ENCODE measurements at regions not wholly inside any gene's neighbourhood (a gene's known extent, or its start where the extent isn't known, plus 50 kb on each side); places are given as distances from the start of the nearest gene placed in this dataset.

DNA sequence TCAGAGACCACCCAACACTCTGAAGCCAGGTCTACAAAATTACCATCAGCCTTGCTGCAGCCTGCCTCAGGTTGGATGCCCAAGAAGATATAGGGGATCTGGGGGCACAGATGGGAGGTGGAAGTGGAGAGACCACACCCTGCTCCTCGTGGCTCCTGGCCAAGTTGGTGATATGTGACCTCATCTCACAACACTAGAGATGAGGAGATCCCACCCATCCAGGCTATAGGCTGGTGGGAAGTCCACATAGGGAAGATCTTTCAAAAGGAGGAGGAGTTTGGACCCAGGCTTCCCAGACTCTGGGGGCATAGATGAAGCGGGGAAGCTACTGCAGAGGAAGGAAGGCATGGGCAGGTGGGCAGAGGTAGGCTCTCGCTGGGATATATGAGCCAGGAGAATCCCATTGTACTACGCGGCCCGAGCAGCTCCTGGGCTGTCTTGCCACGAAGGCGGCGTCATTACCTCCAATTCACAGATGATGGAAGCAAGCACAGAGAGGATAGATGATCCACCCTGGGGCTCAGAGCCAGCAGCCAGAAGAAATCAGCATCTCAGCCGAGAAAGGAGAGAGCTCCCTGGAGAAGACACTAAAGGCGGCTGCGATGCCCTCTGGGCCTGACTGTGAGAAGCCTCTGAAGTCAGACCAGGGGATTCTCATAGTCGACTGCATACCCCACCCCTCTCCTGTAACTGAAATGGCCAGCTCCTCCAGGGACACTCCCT is 96.0 kb downstream of the RHOB start:
- CTCF ChIA-PET, result no interaction called here

More for the DNA sequence above, 96.0 kb downstream of the RHOB start:
- H3K9me1 ChIP-seq (ENCODE audit: insufficient read depth, low read length), result no peaks in the 10 kb centered on the region
- no peak overlapping the region for H2BK15ac ChIP-seq (ENCODE audit: low read depth, low read length)
- in situ Hi-C loops (cut with MboI; ENCODE audit: low sequenced_read_pairs), result no loop called here
- no peak for DNase-seq
- H3K27ac ChIP-seq (ENCODE audit: insufficient read depth, low read length), result no peak overlapping the region
- no peak overlapping the region for H3K23ac ChIP-seq (ENCODE audit: low read depth, low read length)
- dilution Hi-C loops (cut with HindIII; ENCODE audit: low sequenced_read_pairs, unreplicated experiment), result no loop called here
- ATAC-seq (ENCODE audit: low read depth), result no peak
- no peak overlapping the region for H2BK120ac ChIP-seq (ENCODE audit: low read depth, low read length)
- no peak overlapping the region for H2AK5ac ChIP-seq (ENCODE audit: low read depth, low read length)
- H2BK5ac ChIP-seq (ENCODE audit: low read depth, low read length, poor library complexity, severe bottlenecking), result no peak overlapping the region
- intact Hi-C loops (cut with micrococcal nuclease), result no loop called here
- no peak overlapping the region for H3K9ac ChIP-seq (ENCODE audit: low read depth, low read length)
- no peak overlapping the region for H4K91ac ChIP-seq (ENCODE audit: insufficient read depth, low read depth, low read length)
- H3K18ac ChIP-seq (ENCODE audit: low read depth, low read length), result no peak overlapping the region
- H3K4ac ChIP-seq (ENCODE audit: low read depth, low read length), result no peak overlapping the region
- H3K36me3 ChIP-seq (ENCODE audit: control insufficient read depth, insufficient read depth, low read length), result no peaks in the 10 kb centered on the region
- peaks cover 2% of the 10 kb centered on the region; the same call in 1 of the 2 replicates for H3K4me1 ChIP-seq (ENCODE audit: control insufficient read depth, insufficient read depth, low read length)
- H4K20me1 ChIP-seq (ENCODE audit: insufficient read depth, low read length), result no peaks in the 10 kb centered on the region
- H3K14ac ChIP-seq (replicated peaks; ENCODE audit: low read depth, low read length), result no peak overlapping the region
- 100% methylated on average over 4 of the region's 13 CpGs; no CpG with 5 or more reads in 1 of the 2 experiments for WGBS, 2 experiments (ENCODE audit: extremely low coverage in 2 of 2, insufficient read length in 1 of 2)
- H3K27me3 ChIP-seq (ENCODE audit: control insufficient read depth, insufficient read depth, low read length), result peaks cover 8% of the 10 kb centered on the region
- H2AFZ ChIP-seq (replicated peaks; ENCODE audit: low read length, poor library complexity), result no peak overlapping the region
- BruUV-seq (replicated peaks), result no TSS peak
- peaks cover 5% of the 10 kb centered on the region; the same call in 1 of the 2 replicates for H3K9me3 ChIP-seq (ENCODE audit: control insufficient read depth, insufficient read depth, low read length)
- H3K56ac ChIP-seq (ENCODE audit: extremely low read depth, insufficient read depth, low read length), result no peak overlapping the region
- no peak overlapping the region for H3K4me3 ChIP-seq (ENCODE audit: insufficient read depth, low read depth, low read length)
- H4K8ac ChIP-seq (ENCODE audit: low read depth in 2 of 2, low read length in 2 of 2), result no peak overlapping the region
- POLR2A ChIA-PET (ENCODE audit: unreplicated experiment), result no interaction called here
- H4K5ac ChIP-seq (ENCODE audit: low read depth, low read length), result no peak overlapping the region
- no peak overlapping the region for H2BK20ac ChIP-seq (ENCODE audit: low read depth, low read length)
- TF ChIP-seq BHLHE40 (IDR thresholded peaks at IDR 0.05; ENCODE audit: low read depth, low read length) (no peak), MAZ (IDR thresholded peaks at IDR 0.05; ENCODE audit: borderline replicate concordance, low read depth, low read length) (no peak), NFE2L2 (IDR thresholded peaks at IDR 0.05; ENCODE audit: low read depth, low read length) (no peak), CHD1 (IDR thresholded peaks at IDR 0.05; ENCODE audit: low read depth, low read length) (no peak), RCOR1 (IDR thresholded peaks at IDR 0.05; ENCODE audit: insufficient replicate concordance, low read length) (no peak)
- TF ChIP-seq, protein P1, sequence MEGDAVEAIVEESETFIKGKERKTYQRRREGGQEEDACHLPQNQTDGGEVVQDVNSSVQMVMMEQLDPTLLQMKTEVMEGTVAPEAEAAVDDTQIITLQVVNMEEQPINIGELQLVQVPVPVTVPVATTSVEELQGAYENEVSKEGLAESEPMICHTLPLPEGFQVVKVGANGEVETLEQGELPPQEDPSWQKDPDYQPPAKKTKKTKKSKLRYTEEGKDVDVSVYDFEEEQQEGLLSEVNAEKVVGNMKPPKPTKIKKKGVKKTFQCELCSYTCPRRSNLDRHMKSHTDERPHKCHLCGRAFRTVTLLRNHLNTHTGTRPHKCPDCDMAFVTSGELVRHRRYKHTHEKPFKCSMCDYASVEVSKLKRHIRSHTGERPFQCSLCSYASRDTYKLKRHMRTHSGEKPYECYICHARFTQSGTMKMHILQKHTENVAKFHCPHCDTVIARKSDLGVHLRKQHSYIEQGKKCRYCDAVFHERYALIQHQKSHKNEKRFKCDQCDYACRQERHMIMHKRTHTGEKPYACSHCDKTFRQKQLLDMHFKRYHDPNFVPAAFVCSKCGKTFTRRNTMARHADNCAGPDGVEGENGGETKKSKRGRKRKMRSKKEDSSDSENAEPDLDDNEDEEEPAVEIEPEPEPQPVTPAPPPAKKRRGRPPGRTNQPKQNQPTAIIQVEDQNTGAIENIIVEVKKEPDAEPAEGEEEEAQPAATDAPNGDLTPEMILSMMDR (conservative IDR thresholded peaks at IDR 0.05; ENCODE audit: low read depth, low read length), result no peak
- no peak overlapping the region for H3K4me2 ChIP-seq (ENCODE audit: low read depth, low read length)
- no peak overlapping the region for H2AK9ac ChIP-seq (replicated peaks; ENCODE audit: low read depth, low read length, poor library complexity)
- H3K79me1 ChIP-seq (ENCODE audit: low read depth in 1 of 2, low read length in 2 of 2), result no peaks in the 10 kb centered on the region
